GM23338 (cell line): ENCODE measurements at regions not wholly inside any gene's neighbourhood (a gene's known extent, or its start where the extent isn't known, plus 50 kb on each side); places are given as distances from the start of the nearest gene placed in this dataset.

Experiments
- ATAC-seq: fragments of 200-7000 bp; cut with Tn5 transposase; 3 replicates; pipeline ENCODE4 v1.9.1; 2020
- DNase-seq: peaks from one replicate; pipeline ENCODE4 v3.0.0-alpha.2; 2015; ENCODE audit warnings: low spot score
- H2AFZ ChIP-seq: fragments of 200-600 bp; sonication (generic); 2 replicates; pipeline ENCODE4 v1.8.0; 2016; ENCODE audit warnings: antibody characterized with exemption, mild to moderate bottlenecking, moderate library complexity
- H3F3A ChIP-seq: fragments of 200-600 bp; sonication (generic); replicated peaks from 2 replicates; pipeline ENCODE4 v1.8.0; 2017; ENCODE audit warnings: antibody characterized with exemption, mixed run types, low read depth
- H3K27ac ChIP-seq: fragments of 200-600 bp; sonication (generic); 2 replicates; pipeline ENCODE4 v1.6.1; 2016; ENCODE audit warnings: low read depth
- H3K27me3 ChIP-seq: fragments of 200-600 bp; sonication (generic); 2 replicates; pipeline ENCODE4 v1.8.0; 2016; ENCODE audit warnings: mild to moderate bottlenecking, mixed run types, moderate library complexity; ENCODE audit not compliant: insufficient read depth
- H3K36me3 ChIP-seq: fragments of 200-600 bp; sonication (generic); 2 replicates; pipeline ENCODE4 v1.8.0; 2016; ENCODE audit warnings: mild to moderate bottlenecking; ENCODE audit not compliant: insufficient read depth
- H3K4me1 ChIP-seq: fragments of 200-600 bp; sonication (generic); 2 replicates; pipeline ENCODE4 v1.8.0; 2016; ENCODE audit warnings: mild to moderate bottlenecking, moderate library complexity; ENCODE audit not compliant: insufficient read depth
- H3K4me2 ChIP-seq: fragments of 200-600 bp; sonication (generic); 2 replicates; pipeline ENCODE4 v1.7.1; 2017; ENCODE audit warnings: mixed run types
- H3K4me3 ChIP-seq: fragments of 200-600 bp; sonication (generic); 2 replicates; pipeline ENCODE4 v1.6.1; 2016; ENCODE audit warnings: mixed run types
- H3K79me2 ChIP-seq: fragments of 200-600 bp; sonication (generic); replicated peaks from 2 replicates; pipeline ENCODE4 v1.8.0; 2017; ENCODE audit warnings: mild to moderate bottlenecking; ENCODE audit not compliant: insufficient read depth
- H3K9me2 ChIP-seq: fragments of 200-600 bp; sonication (generic); 2 replicates; pipeline ENCODE4 v1.8.0; 2017; ENCODE audit not compliant: insufficient read depth
- H4K20me1 ChIP-seq: fragments of 200-600 bp; sonication (generic); replicated peaks from 2 replicates; pipeline ENCODE4 v1.8.0; 2017; ENCODE audit warnings: mild to moderate bottlenecking; ENCODE audit not compliant: insufficient read depth
- H3K27ac Mint-ChIP-seq: 2 replicates; pipeline ENCODE4 v1.8.0; 2020; ENCODE audit warnings: inconsistent platforms, mild to moderate bottlenecking, moderate library complexity, mixed read lengths
- H3K27me3 Mint-ChIP-seq: 3 replicates; pipeline ENCODE4 v1.8.0; 2022; ENCODE audit warnings: low read depth, mild to moderate bottlenecking, moderate library complexity, mixed read lengths, inconsistent platforms; ENCODE audit not compliant: insufficient read depth, poor library complexity
- H3K36me3 Mint-ChIP-seq: 3 replicates; pipeline ENCODE4 v1.8.0; 2021; ENCODE audit warnings: low read depth, mild to moderate bottlenecking, inconsistent platforms, moderate library complexity, mixed read lengths
- H3K4me1 Mint-ChIP-seq: 3 replicates; pipeline ENCODE4 v1.8.0; 2020; ENCODE audit warnings: mild to moderate bottlenecking, inconsistent platforms, mixed read lengths
- H3K4me3 Mint-ChIP-seq: 3 replicates; pipeline ENCODE4 v1.8.0; 2021; ENCODE audit warnings: moderate library complexity, mild to moderate bottlenecking, inconsistent platforms, mixed read lengths
- H3K9me3 Mint-ChIP-seq: 3 replicates; pipeline ENCODE4 v1.8.0; 2020; ENCODE audit warnings: moderate library complexity, mild to moderate bottlenecking, inconsistent platforms, mixed read lengths
- CTCF ChIP-seq, 2 experiments: fragments of 200-600 bp in 1 of 2; sonication (generic) in 1 of 2; conservative IDR thresholded peaks; 2 replicates each; pipeline versions ENCODE4 v1.5.1 to v1.6.1; 2016 to 2017; ENCODE audit warnings: antibody characterized with exemption in 2 of 2, low read depth in 2 of 2, mild to moderate bottlenecking in 2 of 2, moderate library complexity in 1 of 2
- EZH2 ChIP-seq: fragments of 200-600 bp; sonication (generic); IDR thresholded peaks from one replicate; pipeline ENCODE4 v1.8.0; 2017; ENCODE audit warnings: antibody characterized with exemption, mild to moderate bottlenecking, low read depth; ENCODE audit not compliant: unreplicated experiment
- EZH2phosphoT487 ChIP-seq: fragments of 200-600 bp; sonication (generic); IDR thresholded peaks from one replicate; pipeline ENCODE4 v1.8.1; 2018; ENCODE audit warnings: antibody characterized with exemption; ENCODE audit not compliant: unreplicated experiment
- JUNB ChIP-seq: IDR thresholded peaks from one replicate; pipeline ENCODE4 v1.6.1; 2016; ENCODE audit warnings: antibody characterized with exemption; ENCODE audit not compliant: unreplicated experiment
- NANOG ChIP-seq: IDR thresholded peaks from 2 replicates; pipeline ENCODE4 v1.6.1; 2016; ENCODE audit warnings: antibody characterized with exemption, borderline replicate concordance
- TF ChIP-seq, protein P1 (sequence below): fragments of 250-450 bp; sonication (Bioruptor Pico); IDR thresholded peaks from 2 replicates; pipeline ENCODE4 v1.5.0; 2020; ENCODE audit warnings: mild to moderate bottlenecking, moderate library complexity
- TF ChIP-seq, protein P2 (sequence below): IDR thresholded peaks from 2 replicates; pipeline ENCODE4 v1.6.1; 2016; ENCODE audit warnings: antibody characterized with exemption
- TF ChIP-seq, protein P3 (sequence below): IDR thresholded peaks from one replicate; pipeline ENCODE4 v1.6.1; 2018; ENCODE audit warnings: antibody characterized with exemption; ENCODE audit not compliant: unreplicated experiment

DNA sequence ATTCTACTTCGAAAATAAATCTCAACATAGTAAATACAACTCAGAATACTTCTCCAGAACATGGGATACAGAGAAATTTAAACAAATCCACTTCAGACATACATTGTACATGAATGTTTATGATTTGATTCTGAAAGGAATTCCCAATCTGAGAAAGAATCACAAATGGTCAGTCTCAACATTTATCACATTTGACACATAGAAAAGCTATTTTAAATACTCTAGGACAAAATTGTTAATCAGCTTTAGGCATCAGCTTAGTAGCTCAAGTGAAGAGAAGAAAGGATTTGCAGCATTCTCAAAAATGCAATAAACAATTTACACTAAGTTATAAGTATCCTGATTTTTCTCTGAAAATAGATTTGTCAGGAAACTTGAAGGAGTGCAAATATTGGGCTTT is 184.8 kb downstream of the PTPRC start:
- Mint-ChIP-seq H3K9me3 (no peaks in the 10 kb centered on the region), H3K36me3 (no peaks in the 10 kb centered on the region), H3K4me1 (0 out of 3 replicates have a peak, but pooled peaks cover 4% of the 10 kb centered on the region), H3K27me3 (peaks cover 3% of the 10 kb centered on the region), H3K4me3 (no peak overlapping the region), H3K27ac (no peak overlapping the region)
- no peaks in the 10 kb centered on the region for H3K79me2 ChIP-seq
- ATAC-seq = no peak
- no peaks in the 10 kb centered on the region for H3K36me3 ChIP-seq
- TF ChIP-seq JUNB (no peak), NANOG (no peak), EZH2 (no peak), EZH2phosphoT487 (no peak)
- TF ChIP-seq, protein P1, sequence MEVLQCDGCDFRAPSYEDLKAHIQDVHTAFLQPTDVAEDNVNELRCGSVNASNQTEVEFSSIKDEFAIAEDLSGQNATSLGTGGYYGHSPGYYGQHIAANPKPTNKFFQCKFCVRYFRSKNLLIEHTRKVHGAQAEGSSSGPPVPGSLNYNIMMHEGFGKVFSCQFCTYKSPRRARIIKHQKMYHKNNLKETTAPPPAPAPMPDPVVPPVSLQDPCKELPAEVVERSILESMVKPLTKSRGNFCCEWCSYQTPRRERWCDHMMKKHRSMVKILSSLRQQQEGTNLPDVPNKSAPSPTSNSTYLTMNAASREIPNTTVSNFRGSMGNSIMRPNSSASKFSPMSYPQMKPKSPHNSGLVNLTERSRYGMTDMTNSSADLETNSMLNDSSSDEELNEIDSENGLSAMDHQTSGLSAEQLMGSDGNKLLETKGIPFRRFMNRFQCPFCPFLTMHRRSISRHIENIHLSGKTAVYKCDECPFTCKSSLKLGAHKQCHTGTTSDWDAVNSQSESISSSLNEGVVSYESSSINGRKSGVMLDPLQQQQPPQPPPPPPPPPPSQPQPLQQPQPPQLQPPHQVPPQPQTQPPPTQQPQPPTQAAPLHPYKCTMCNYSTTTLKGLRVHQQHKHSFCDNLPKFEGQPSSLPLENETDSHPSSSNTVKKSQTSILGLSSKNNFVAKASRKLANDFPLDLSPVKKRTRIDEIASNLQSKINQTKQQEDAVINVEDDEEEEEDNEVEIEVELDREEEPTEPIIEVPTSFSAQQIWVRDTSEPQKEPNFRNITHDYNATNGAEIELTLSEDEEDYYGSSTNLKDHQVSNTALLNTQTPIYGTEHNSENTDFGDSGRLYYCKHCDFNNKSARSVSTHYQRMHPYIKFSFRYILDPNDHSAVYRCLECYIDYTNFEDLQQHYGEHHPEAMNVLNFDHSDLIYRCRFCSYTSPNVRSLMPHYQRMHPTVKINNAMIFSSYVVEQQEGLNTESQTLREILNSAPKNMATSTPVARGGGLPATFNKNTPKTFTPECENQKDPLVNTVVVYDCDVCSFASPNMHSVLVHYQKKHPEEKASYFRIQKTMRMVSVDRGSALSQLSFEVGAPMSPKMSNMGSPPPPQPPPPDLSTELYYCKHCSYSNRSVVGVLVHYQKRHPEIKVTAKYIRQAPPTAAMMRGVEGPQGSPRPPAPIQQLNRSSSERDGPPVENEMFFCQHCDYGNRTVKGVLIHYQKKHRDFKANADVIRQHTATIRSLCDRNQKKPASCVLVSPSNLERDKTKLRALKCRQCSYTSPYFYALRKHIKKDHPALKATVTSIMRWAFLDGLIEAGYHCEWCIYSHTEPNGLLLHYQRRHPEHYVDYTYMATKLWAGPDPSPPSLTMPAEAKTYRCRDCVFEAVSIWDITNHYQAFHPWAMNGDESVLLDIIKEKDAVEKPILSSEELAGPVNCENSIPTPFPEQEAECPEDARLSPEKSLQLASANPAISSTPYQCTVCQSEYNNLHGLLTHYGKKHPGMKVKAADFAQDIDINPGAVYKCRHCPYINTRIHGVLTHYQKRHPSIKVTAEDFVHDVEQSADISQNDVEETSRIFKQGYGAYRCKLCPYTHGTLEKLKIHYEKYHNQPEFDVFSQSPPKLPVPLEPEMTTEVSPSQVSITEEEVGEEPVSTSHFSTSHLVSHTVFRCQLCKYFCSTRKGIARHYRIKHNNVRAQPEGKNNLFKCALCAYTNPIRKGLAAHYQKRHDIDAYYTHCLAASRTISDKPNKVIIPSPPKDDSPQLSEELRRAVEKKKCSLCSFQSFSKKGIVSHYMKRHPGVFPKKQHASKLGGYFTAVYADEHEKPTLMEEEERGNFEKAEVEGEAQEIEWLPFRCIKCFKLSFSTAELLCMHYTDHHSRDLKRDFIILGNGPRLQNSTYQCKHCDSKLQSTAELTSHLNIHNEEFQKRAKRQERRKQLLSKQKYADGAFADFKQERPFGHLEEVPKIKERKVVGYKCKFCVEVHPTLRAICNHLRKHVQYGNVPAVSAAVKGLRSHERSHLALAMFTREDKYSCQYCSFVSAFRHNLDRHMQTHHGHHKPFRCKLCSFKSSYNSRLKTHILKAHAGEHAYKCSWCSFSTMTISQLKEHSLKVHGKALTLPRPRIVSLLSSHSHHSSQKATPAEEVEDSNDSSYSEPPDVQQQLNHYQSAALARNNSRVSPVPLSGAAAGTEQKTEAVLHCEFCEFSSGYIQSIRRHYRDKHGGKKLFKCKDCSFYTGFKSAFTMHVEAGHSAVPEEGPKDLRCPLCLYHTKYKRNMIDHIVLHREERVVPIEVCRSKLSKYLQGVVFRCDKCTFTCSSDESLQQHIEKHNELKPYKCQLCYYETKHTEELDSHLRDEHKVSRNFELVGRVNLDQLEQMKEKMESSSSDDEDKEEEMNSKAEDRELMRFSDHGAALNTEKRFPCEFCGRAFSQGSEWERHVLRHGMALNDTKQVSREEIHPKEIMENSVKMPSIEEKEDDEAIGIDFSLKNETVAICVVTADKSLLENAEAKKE (CRISPR knock-in tag) = no peak
- TF ChIP-seq, protein P2, sequence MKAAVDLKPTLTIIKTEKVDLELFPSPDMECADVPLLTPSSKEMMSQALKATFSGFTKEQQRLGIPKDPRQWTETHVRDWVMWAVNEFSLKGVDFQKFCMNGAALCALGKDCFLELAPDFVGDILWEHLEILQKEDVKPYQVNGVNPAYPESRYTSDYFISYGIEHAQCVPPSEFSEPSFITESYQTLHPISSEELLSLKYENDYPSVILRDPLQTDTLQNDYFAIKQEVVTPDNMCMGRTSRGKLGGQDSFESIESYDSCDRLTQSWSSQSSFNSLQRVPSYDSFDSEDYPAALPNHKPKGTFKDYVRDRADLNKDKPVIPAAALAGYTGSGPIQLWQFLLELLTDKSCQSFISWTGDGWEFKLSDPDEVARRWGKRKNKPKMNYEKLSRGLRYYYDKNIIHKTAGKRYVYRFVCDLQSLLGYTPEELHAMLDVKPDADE = no peak
- no peaks in the 10 kb centered on the region for H4K20me1 ChIP-seq
- no peak overlapping the region for H2AFZ ChIP-seq
- no peaks in the 10 kb centered on the region for H3K27me3 ChIP-seq
- no peak overlapping the region for H3K27ac ChIP-seq
- H3K9me2 ChIP-seq = no peaks in the 10 kb centered on the region
- H3F3A ChIP-seq = no peaks in the 10 kb centered on the region
- peaks cover 9% of the 10 kb centered on the region for H3K4me1 ChIP-seq
- H3K4me3 ChIP-seq = no peak overlapping the region
- no peak overlapping the region for H3K4me2 ChIP-seq
- DNase-seq = no peak

DNA sequence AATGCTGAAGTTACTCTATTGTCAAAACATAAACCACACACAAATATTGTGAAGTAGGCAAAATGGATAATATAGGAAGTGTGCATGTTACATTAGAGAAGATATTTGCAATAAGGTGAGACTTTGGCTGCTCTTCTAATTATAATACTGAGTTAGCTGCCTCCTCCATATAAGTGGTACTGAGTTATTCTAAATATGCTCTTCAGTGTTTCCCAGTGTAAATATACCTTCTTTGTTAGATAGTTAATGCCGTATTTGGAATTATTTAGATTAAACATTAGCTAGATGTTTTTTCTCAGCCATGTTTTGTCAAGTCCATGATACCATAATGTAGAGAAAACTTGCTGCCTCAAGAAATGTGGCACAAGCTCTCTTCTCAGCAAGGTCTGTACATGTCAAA is 186.4 kb downstream of the PTPRC start:
- H3K9me2 ChIP-seq = no peaks in the 10 kb centered on the region
- no peaks in the 10 kb centered on the region for H4K20me1 ChIP-seq
- H3F3A ChIP-seq = no peaks in the 10 kb centered on the region
- H3K27me3 ChIP-seq = no peaks in the 10 kb centered on the region
- H3K27ac ChIP-seq = no peak overlapping the region
- H3K36me3 ChIP-seq = no peaks in the 10 kb centered on the region
- no peak overlapping the region for H3K4me3 ChIP-seq
- no peaks in the 10 kb centered on the region for H3K79me2 ChIP-seq
- H2AFZ ChIP-seq = no peak overlapping the region
- ATAC-seq (no peak), DNase-seq (no peak)
- no peaks in the 10 kb centered on the region for H3K36me3 Mint-ChIP-seq
- no peak overlapping the region for H3K4me2 ChIP-seq
- no peaks in the 10 kb centered on the region for H3K9me3 Mint-ChIP-seq
- peaks cover 3% of the 10 kb centered on the region for H3K27me3 Mint-ChIP-seq
- H3K27ac Mint-ChIP-seq = no peak overlapping the region
- H3K4me1 ChIP-seq = no peaks in the 10 kb centered on the region
- no peak overlapping the region for H3K4me3 Mint-ChIP-seq
- peaks cover 2% of the 10 kb centered on the region; the same call in 1 of the 3 replicates for H3K4me1 Mint-ChIP-seq
- TF ChIP-seq, protein P2 = no peak
- TF ChIP-seq CTCF (conservative IDR thresholded peaks at IDR 0.05; ENCODE audit: low read depth in 2 of 2) (no peak), EZH2phosphoT487 (no peak)
- TF ChIP-seq, protein P3, sequence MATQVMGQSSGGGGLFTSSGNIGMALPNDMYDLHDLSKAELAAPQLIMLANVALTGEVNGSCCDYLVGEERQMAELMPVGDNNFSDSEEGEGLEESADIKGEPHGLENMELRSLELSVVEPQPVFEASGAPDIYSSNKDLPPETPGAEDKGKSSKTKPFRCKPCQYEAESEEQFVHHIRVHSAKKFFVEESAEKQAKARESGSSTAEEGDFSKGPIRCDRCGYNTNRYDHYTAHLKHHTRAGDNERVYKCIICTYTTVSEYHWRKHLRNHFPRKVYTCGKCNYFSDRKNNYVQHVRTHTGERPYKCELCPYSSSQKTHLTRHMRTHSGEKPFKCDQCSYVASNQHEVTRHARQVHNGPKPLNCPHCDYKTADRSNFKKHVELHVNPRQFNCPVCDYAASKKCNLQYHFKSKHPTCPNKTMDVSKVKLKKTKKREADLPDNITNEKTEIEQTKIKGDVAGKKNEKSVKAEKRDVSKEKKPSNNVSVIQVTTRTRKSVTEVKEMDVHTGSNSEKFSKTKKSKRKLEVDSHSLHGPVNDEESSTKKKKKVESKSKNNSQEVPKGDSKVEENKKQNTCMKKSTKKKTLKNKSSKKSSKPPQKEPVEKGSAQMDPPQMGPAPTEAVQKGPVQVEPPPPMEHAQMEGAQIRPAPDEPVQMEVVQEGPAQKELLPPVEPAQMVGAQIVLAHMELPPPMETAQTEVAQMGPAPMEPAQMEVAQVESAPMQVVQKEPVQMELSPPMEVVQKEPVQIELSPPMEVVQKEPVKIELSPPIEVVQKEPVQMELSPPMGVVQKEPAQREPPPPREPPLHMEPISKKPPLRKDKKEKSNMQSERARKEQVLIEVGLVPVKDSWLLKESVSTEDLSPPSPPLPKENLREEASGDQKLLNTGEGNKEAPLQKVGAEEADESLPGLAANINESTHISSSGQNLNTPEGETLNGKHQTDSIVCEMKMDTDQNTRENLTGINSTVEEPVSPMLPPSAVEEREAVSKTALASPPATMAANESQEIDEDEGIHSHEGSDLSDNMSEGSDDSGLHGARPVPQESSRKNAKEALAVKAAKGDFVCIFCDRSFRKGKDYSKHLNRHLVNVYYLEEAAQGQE = no peak
